ENCODE measurements at regions not wholly inside any gene's neighbourhood (a gene's known extent, or its start where the extent isn't known, plus 50 kb on each side); places are given as distances from the start of the nearest gene placed in this dataset.

DNA sequence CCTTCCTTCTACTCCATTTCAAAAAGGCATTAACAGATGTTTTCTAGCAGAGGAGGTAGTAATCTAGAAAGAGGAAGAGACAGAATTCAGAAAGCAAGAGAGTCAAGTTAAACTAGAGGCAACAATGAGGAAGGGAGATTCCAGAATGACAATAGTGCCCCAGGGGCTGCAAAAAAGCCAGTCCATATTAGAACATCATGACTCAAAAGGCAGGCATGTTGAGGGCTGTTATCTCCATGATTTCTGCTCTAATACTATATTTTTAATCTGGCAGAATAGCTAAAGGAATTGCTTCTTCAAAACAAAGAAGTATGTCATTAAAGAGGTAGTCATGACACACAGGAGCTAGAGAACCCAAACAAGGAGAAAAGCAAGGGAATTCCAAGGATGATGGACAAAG lies 599.6 kb downstream of the INHBA start:
- TF ChIP-seq, protein P1, sequence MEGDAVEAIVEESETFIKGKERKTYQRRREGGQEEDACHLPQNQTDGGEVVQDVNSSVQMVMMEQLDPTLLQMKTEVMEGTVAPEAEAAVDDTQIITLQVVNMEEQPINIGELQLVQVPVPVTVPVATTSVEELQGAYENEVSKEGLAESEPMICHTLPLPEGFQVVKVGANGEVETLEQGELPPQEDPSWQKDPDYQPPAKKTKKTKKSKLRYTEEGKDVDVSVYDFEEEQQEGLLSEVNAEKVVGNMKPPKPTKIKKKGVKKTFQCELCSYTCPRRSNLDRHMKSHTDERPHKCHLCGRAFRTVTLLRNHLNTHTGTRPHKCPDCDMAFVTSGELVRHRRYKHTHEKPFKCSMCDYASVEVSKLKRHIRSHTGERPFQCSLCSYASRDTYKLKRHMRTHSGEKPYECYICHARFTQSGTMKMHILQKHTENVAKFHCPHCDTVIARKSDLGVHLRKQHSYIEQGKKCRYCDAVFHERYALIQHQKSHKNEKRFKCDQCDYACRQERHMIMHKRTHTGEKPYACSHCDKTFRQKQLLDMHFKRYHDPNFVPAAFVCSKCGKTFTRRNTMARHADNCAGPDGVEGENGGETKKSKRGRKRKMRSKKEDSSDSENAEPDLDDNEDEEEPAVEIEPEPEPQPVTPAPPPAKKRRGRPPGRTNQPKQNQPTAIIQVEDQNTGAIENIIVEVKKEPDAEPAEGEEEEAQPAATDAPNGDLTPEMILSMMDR (IDR thresholded peaks at IDR 0.05; ENCODE audit: low read depth, low read length, missing input control): no peak
- TF ChIP-seq, protein P2, sequence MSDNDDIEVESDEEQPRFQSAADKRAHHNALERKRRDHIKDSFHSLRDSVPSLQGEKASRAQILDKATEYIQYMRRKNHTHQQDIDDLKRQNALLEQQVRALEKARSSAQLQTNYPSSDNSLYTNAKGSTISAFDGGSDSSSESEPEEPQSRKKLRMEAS (IDR thresholded peaks at IDR 0.05): no peak
- no peak for TF ChIP-seq SP1 (IDR thresholded peaks at IDR 0.05)
- no peak for TF ChIP-seq GABPA (IDR thresholded peaks at IDR 0.05 in 1 of 2, conservative IDR thresholded peaks at IDR 0.05 in 1 of 2)
- TF ChIP-seq, protein P3, sequence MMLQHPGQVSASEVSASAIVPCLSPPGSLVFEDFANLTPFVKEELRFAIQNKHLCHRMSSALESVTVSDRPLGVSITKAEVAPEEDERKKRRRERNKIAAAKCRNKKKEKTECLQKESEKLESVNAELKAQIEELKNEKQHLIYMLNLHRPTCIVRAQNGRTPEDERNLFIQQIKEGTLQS (IDR thresholded peaks at IDR 0.05): no peak
- no peak for TF ChIP-seq RAD21 (IDR thresholded peaks at IDR 0.05)

Data from liver (tissue), 3 donors.